HL-60 (cell line): ENCODE measurements at regions not wholly inside any gene's neighbourhood (a gene's known extent, or its start where the extent isn't known, plus 50 kb on each side); places are given as distances from the start of the nearest gene placed in this dataset.

Source experiments
- DNase-seq, 2 experiments: peaks; one replicate each; pipeline ENCODE4 v3.0.0-alpha.2; 2010 to 2020; ENCODE audit warnings: low read depth in 1 of 2, low spot score in 1 of 2
- H3K27ac ChIP-seq: fragments of 250-450 bp; sonication (Bioruptor Pico); replicated peaks from 2 replicates; pipeline ENCODE4 v1.5.1; 2020; ENCODE audit warnings: mild to moderate bottlenecking, moderate library complexity
- H3K27me3 ChIP-seq: fragments of 250-450 bp; sonication (Bioruptor Pico); 2 replicates; pipeline ENCODE4 v1.5.1; 2021; ENCODE audit warnings: mild to moderate bottlenecking, moderate library complexity; ENCODE audit not compliant: insufficient read depth, poor library complexity, severe bottlenecking
- H3K4me3 ChIP-seq: replicated peaks from 2 replicates; pipeline ENCODE4 v1.5.1; 2011; ENCODE audit warnings: mild to moderate bottlenecking, control low read depth, low read length; ENCODE audit not compliant: insufficient read depth
- CTCF ChIP-seq: IDR thresholded peaks from one replicate; pipeline ENCODE4 v1.5.1; 2011; ENCODE audit warnings: low read length, control low read depth, inconsistent platforms; ENCODE audit not compliant: insufficient read depth
- GABPA ChIP-seq: IDR thresholded peaks from 2 replicates; pipeline ENCODE4 v1.6.1; 2012; ENCODE audit warnings: low read depth
- POLR2AphosphoS5 ChIP-seq: IDR thresholded peaks from 2 replicates; pipeline ENCODE4 v1.6.1; 2012; ENCODE audit warnings: low read depth
- REST ChIP-seq: IDR thresholded peaks from 2 replicates; pipeline ENCODE4 v1.6.1; 2012; ENCODE audit warnings: low read depth; ENCODE audit not compliant: insufficient replicate concordance
- SPI1 ChIP-seq: IDR thresholded peaks from 2 replicates; pipeline ENCODE4 v1.6.1; 2012; ENCODE audit warnings: low read depth, mild to moderate bottlenecking, borderline replicate concordance

- no peak for DNase-seq
- no peak overlapping the region for H3K4me3 ChIP-seq
- H3K27ac ChIP-seq = no peak overlapping the region
- TF ChIP-seq CTCF (no peak), REST (no peak), GABPA (no peak), POLR2AphosphoS5 (no peak), SPI1 (no peak)
- H3K27me3 ChIP-seq = no peaks in the 10 kb centered on the region
Measured at GRCh38 chr9:13020146-13021040, 245.6 kb downstream of the LURAP1L start.

GRCh38 chr9:13022756-13023155, 247.9 kb downstream of the LURAP1L start:
- Histone ChIP-seq H3K27me3 (no peaks in the 10 kb centered on the region), H3K27ac (no peak overlapping the region), H3K4me3 (no peak overlapping the region)
- no peak for DNase-seq
- TF ChIP-seq POLR2AphosphoS5 (no peak), GABPA (no peak), SPI1 (no peak), REST (no peak), CTCF (no peak)

- no peak overlapping the region for H3K27ac ChIP-seq
- H3K4me3 ChIP-seq = no peak overlapping the region
- no peaks in the 10 kb centered on the region for H3K27me3 ChIP-seq
- TF ChIP-seq SPI1 (no peak), GABPA (no peak), CTCF (no peak), POLR2AphosphoS5 (no peak), REST (no peak)
- DNase-seq = no peak
Measured at GRCh38 chr9:13023498-13023897, 248.7 kb downstream of the LURAP1L start.
